Spleen (tissue), 11 donors: ENCODE measurements at regions not wholly inside any gene's neighbourhood (a gene's known extent, or its start where the extent isn't known, plus 50 kb on each side); places are given as distances from the start of the nearest gene placed in this dataset.

Experiments used
- DNase-seq: peaks from one replicate; pipeline ENCODE4 v3.0.0-alpha.2; 2020
- H3K27ac ChIP-seq, 8 donors: fragments of 200-600 bp; sonication (generic) in 7 of 8; 1 replicate in 4 of 8; 2 replicates in 4 of 8; pipeline versions ENCODE4 v1.5.0 to v1.8.0; 2016 to 2021; ENCODE audit warnings: inconsistent platforms in 4 of 8, mild to moderate bottlenecking in 4 of 8, moderate library complexity in 1 of 8
- H3K27me3 ChIP-seq, 7 donors: fragments of 200-600 bp; sonication (generic) in 6 of 7; replicated peaks in 1 of 7; 1 replicate in 4 of 7; 2 replicates in 3 of 7; pipeline versions ENCODE4 v1.5.0 to v1.8.0; 2016 to 2021; ENCODE audit warnings: inconsistent platforms in 3 of 7, mild to moderate bottlenecking in 1 of 7
- H3K36me3 ChIP-seq, 6 donors: fragments of 200-600 bp; sonication (generic) in 5 of 6; 1 replicate in 4 of 6; 2 replicates in 2 of 6; pipeline versions ENCODE4 v1.5.0 to v1.8.0; 2016 to 2021; ENCODE audit warnings: inconsistent platforms in 2 of 6
- H3K4me1 ChIP-seq, 6 donors: fragments of 200-600 bp; sonication (generic) in 5 of 6; 1 replicate in 3 of 6; 2 replicates in 3 of 6; pipeline versions ENCODE4 v1.5.0 to v1.8.0; 2016 to 2021; ENCODE audit warnings: inconsistent platforms in 3 of 6
- H3K4me3 ChIP-seq, 8 donors: fragments of 200-600 bp; sonication (generic) in 7 of 8; 1 replicate in 4 of 8; 2 replicates in 4 of 8; pipeline versions ENCODE4 v1.5.0 to v1.8.0; 2016 to 2021; ENCODE audit warnings: inconsistent platforms in 4 of 8, mild to moderate bottlenecking in 4 of 8, moderate library complexity in 2 of 8
- H3K9me3 ChIP-seq, 8 donors: fragments of 200-600 bp; sonication (generic) in 7 of 8; 1 replicate in 4 of 8; 2 replicates in 4 of 8; pipeline versions ENCODE4 v1.5.0 to v1.8.0; 2016 to 2021; ENCODE audit warnings: inconsistent platforms in 4 of 8
- POLR2A ChIP-seq, 3 donors: fragments of 450-650 bp; IDR thresholded peaks; one replicate each; pipeline ENCODE4 v1.5.1; 2017; ENCODE audit warnings: antibody characterized with exemption in 3 of 3, mild to moderate bottlenecking in 1 of 3
- POLR2AphosphoS5 ChIP-seq, 3 donors: sonication (generic); formaldehyde crosslinking; IDR thresholded peaks; one replicate each; pipeline ENCODE4 v1.5.1; 2017; ENCODE audit warnings: antibody characterized with exemption in 3 of 3
- WGBS, 5 donors: extraction: QIAGEN DNeasy Blood & Tissue Kit in 3 of 5; methylation state at CpG; one replicate each; pipeline versions ENCODE4 v1.1.5 to v1.1.7; 2013 to 2018; 5-methylcytosine and 5-hydroxymethylcytosine counted together
- intact Hi-C: fragments of 100-400 bp; cut with DNase I; formaldehyde crosslinking; loops from one replicate; pipeline ENCODE4 v1.15.0; 2023; ENCODE audit warnings: low total_unique reads
- TF ChIP-seq, protein P1 (sequence below), 11 experiments: fragments of 200-600 bp in 7 of 11; fragments of 450-650 bp in 4 of 11; sonication (generic) in 4 of 11; IDR thresholded peaks in 8 of 11; conservative IDR thresholded peaks in 3 of 11; 1 replicate in 7 of 11; 2 replicates in 4 of 11; pipeline versions ENCODE4 v1.4.0 to v1.8.0; 2016 to 2021; ENCODE audit warnings: antibody characterized with exemption in 11 of 11, inconsistent platforms in 4 of 11, mild to moderate bottlenecking in 1 of 11
- donor health status: healthy with polysubstance abuse.
- donor health status: DM: no; HTN: no; CAD: no; lungs with moderate emphysema.
- donor health status: DM: no; HTN: no; CAD: no.
- donor health status: Bipolar disorder and iron deficiency.
- donor health status: healthy.
- donor health status: DM: no; HTN: no; CAD: no.
- donor health status: DM: yes; HTN: yes; CAD: no.

DNA sequence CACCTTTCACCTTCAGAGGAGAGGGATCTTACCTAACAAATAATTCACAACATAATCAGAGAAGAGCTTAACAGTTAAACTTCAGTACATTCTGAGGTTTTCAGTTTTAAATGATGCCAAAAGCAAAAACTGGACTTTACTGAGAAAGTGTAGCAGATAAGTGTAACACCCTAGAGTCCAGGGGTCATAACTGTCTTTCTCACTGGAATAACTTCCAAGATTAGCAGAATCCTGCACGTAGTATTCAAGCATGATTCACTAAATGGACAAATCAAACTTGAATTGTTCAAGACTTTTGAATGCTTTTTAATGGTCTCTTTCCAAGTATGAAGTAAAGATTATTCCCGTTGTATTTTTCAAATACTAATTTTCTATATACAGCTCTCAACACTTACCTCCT lies 180.1 kb upstream of the NREP start:
- H3K27me3 ChIP-seq, result no peaks in the 10 kb centered on the region
- H3K36me3 ChIP-seq, result no peaks in the 10 kb centered on the region
- no peak overlapping the region for H3K4me3 ChIP-seq
- no peak overlapping the region for H3K27ac ChIP-seq
- no peaks in the 10 kb centered on the region for H3K9me3 ChIP-seq
- DNase-seq, result no peak
- intact Hi-C loops, result no loop called here
- H3K4me1 ChIP-seq, result no peaks in the 10 kb centered on the region
- TF ChIP-seq POLR2AphosphoS5 (IDR thresholded peaks at IDR 0.05) (no peak), POLR2A (IDR thresholded peaks at IDR 0.05) (no peak)
- TF ChIP-seq, protein P1, sequence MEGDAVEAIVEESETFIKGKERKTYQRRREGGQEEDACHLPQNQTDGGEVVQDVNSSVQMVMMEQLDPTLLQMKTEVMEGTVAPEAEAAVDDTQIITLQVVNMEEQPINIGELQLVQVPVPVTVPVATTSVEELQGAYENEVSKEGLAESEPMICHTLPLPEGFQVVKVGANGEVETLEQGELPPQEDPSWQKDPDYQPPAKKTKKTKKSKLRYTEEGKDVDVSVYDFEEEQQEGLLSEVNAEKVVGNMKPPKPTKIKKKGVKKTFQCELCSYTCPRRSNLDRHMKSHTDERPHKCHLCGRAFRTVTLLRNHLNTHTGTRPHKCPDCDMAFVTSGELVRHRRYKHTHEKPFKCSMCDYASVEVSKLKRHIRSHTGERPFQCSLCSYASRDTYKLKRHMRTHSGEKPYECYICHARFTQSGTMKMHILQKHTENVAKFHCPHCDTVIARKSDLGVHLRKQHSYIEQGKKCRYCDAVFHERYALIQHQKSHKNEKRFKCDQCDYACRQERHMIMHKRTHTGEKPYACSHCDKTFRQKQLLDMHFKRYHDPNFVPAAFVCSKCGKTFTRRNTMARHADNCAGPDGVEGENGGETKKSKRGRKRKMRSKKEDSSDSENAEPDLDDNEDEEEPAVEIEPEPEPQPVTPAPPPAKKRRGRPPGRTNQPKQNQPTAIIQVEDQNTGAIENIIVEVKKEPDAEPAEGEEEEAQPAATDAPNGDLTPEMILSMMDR (IDR thresholded peaks at IDR 0.05 in 8 of 11, conservative IDR thresholded peaks at IDR 0.05 in 3 of 11), result no peak
- WGBS, 5 donors, result 77 to 95% (median 86%) methylated on average over 2 of the region's 2 CpGs

DNA sequence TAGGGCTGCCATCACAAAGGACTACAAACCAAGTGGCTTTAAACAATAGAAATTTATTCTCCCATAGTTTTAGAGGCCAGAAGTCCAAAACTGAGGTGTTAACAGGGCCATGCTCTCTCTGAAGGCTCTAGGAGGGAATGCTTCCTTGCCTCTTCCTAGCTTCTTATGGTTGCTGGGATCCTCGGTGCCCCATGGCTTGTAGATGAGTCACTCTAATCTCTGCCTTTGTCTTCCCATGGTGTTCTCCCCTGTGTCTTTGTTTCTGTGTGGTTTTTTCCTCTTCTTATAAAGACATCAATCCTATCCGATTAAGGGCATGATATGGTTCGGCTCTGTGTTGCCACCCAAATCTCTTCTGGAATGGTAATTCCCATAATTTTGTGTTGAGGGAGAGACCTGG lies 178.8 kb upstream of the NREP start:
- Histone ChIP-seq H3K27ac (no peak overlapping the region), H3K27me3 (no peaks in the 10 kb centered on the region), H3K9me3 (no peaks in the 10 kb centered on the region), H3K4me1 (peaks cover 0 to 1% (median 0%) of the 10 kb centered on the region in 6 donors), H3K36me3 (no peaks in the 10 kb centered on the region), H3K4me3 (no peak overlapping the region)
- 86 to 100% (median 88%) methylated on average over 3 of the region's 3 CpGs for WGBS, 5 donors
- DNase-seq, result no peak
- TF ChIP-seq POLR2A (IDR thresholded peaks at IDR 0.05), result no peak
- TF ChIP-seq POLR2AphosphoS5 (IDR thresholded peaks at IDR 0.05), result no peak
- TF ChIP-seq, protein P1 (IDR thresholded peaks at IDR 0.05 in 8 of 11, conservative IDR thresholded peaks at IDR 0.05 in 3 of 11), result no peak
- intact Hi-C loops, result no loop called here

DNA sequence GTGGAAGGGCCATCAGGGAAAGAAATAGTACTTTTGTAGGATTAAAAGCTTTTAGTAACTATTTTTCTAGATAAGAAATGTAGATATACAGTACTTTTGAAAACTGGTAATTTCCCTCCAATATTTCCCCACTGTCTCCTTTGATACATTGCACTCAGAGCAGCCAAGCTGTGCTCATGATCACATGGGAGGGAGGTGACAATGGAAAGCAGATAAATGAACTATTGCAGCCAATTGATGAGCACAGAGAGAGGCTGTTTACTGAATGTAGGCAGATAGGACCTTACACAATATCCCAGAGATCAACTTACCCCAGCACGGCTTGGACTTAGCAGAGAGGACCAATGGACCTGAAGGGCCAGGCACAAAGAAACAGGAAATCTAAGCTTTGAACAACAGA lies 178.0 kb upstream of the NREP start:
- Histone ChIP-seq H3K9me3 (no peaks in the 10 kb centered on the region), H3K36me3 (no peaks in the 10 kb centered on the region), H3K4me3 (no peak overlapping the region), H3K27ac (no peak overlapping the region), H3K4me1 (peaks cover 0 to 8% (median under 1%) of the 10 kb centered on the region in 6 donors), H3K27me3 (no peaks in the 10 kb centered on the region)
- TF ChIP-seq POLR2AphosphoS5 (IDR thresholded peaks at IDR 0.05), result no peak
- TF ChIP-seq, protein P1 (IDR thresholded peaks at IDR 0.05 in 8 of 11, conservative IDR thresholded peaks at IDR 0.05 in 3 of 11), result no peak
- 83 to 96% (median 89%) methylated on average over 1 of the region's 1 CpG for WGBS, 5 donors
- intact Hi-C loops, result no loop called here
- no peak for DNase-seq

DNA sequence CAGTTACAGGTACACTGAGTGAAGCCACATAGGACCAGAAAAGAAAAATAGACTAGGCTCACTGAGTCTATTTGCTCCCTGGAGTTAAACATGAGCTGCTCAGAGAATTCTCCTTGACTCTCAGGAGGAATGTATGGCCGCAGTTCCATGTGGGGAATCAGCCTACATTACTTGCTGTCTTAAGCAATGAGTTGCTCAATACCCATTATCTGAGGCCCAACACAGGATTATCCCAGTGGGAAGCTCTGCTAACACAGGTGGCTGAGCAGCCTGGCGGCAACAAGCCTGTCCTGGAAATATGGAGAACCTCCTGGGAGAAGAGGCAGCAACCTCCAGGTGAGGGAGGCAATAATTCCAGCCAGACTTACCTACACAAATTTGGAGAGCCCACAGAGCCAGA lies 177.5 kb upstream of the NREP start:
- intact Hi-C loops, result no loop called here
- no peak overlapping the region for H3K4me3 ChIP-seq
- H3K4me1 ChIP-seq, result peaks cover 0 to 13% (median 3%) of the 10 kb centered on the region in 6 donors
- no peak overlapping the region for H3K27ac ChIP-seq
- no peaks in the 10 kb centered on the region for H3K9me3 ChIP-seq
- no peak for DNase-seq
- TF ChIP-seq POLR2A (IDR thresholded peaks at IDR 0.05) (no peak), POLR2AphosphoS5 (IDR thresholded peaks at IDR 0.05) (no peak)
- TF ChIP-seq, protein P1 (IDR thresholded peaks at IDR 0.05 in 8 of 11, conservative IDR thresholded peaks at IDR 0.05 in 3 of 11), result no peak
- 63 to 97% (median 82%) methylated on average over 2 of the region's 2 CpGs for WGBS, 5 donors
- no peaks in the 10 kb centered on the region for H3K27me3 ChIP-seq
- no peaks in the 10 kb centered on the region for H3K36me3 ChIP-seq
